ENCODE measurements at regions not wholly inside any gene's neighbourhood (a gene's known extent, or its start where the extent isn't known, plus 50 kb on each side); places are given as distances from the start of the nearest gene placed in this dataset.

DNA sequence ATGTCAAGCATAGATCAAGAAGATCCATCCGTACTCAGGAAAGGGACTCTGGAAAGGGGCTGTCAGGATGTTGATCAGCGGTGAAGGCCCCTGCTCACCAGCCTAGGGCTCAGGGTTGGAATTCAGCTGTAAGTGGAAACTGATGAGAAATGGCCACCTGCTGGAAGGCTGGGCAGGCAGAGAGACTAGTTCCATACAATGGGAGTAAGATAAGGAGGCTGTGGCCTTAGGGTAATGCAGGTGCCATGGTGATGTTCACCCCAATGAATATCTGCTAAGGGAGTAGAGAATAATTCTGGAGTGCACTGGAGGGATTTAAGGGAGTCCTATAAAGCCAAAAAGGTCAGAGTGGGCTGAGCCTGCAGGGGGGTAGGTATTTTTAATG, 256.6 kb downstream of the CYRIA start:
- DNase-seq = no peak

DNA sequence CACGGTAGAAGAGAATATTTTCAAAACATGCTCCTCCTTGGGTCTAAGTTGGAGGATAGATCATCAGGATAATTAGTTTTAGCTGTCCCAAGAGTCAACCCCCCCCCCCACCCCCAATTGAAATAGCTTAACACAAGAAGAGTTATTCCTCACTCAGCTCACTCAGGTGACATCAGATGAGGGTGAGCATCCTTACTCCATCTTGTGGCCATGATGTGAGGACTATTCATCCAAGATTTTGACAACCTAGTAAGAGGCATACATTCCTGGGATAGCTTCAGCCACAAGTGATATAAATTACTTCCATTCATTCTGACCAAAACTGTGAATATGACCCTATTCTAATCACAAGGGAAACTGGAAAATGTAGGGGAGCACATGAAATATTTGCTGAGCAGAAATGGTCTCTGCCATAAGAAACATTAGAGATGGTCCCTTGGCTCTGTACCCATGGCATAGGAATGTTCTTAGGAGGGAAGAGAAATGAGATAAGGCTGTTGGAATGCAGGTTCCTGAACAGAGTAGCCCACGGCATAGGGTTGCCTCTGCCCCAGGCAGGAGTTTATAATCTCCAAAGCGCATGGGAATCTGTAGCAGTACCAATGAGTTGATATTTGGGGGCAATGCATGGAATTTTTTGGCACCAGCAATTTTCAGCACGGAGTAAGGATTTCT, 257.2 kb downstream of the CYRIA start:
- no peak for DNase-seq

DNA sequence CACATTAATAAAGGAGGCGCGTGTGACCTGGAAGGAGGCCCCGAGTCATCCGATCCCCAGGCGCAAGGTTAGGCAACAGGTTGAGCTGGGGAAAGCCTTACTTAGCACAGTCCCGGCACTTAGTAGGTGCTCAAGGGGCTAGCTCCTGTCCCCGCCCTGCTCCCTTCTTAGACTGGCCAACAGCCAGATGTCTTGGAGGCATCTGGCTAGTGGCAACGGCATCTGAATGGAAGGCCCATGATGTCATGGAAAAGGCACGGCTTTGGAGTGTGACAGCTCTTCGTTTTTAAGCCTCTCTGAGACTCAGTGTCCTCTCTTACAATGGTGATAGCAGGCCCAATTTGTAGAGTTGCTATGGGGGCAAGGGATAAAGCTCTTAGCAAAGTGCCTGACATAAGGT, 258.3 kb downstream of the CYRIA start:
- DNase-seq = no peak

DNA sequence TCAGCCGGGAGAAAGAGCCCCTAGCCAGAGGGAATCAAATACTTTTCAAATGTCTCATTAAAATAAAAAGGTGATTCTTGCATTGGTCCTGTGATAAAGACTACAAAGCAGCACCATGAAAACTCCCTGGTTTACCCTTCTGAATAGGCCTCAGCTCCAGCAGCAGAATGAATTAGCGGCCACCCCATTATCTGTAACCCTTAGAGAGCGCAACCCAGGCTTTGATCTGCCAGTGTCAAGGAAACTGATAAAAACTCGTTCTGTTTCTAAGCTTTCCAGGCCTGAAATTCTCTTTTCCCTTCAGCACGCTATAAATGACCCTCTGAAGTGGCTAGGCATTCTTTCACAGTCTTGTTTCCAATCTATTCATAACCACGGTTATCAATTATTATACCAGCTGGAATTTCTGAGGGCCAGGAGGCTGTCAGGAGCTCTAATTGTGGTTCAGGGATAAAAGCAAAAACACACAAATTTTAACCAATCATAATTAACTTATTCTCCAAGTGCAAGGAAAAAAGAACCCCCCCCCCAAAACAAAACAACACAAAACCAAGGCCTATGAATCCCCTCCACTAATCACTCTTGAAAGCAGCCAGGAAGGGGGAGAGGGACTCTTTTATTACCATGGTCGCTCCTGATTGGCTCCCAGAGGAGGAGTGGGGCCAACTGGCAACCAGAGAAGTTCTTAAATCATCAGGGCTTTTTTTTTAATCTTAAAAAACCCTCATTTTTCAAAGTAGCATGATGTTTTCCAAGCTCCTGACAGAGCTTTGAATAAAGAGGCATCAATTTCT, 258.9 kb downstream of the CYRIA start:
- DNase-seq = no peak

DNA sequence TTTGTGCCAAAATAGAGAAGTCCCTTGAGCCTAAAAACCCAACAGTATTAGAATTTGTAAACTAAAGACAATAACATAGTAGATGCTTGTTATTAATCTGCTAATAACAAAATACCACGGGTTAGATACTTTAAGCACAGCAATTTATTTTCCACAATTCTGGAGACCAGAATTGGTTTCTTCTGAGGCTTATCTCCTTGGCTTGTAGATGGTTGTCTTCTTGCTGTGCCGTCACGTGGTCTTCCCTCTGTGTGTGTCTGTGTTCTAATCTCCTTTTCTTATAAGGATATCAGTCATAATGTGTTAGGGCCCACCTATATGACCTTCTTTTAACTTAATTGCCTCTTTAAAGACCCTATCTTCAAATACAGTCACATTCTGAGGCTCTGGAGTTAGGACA, 260.1 kb downstream of the CYRIA start:
- peak; percentile 17 for DNase-seq

DNA sequence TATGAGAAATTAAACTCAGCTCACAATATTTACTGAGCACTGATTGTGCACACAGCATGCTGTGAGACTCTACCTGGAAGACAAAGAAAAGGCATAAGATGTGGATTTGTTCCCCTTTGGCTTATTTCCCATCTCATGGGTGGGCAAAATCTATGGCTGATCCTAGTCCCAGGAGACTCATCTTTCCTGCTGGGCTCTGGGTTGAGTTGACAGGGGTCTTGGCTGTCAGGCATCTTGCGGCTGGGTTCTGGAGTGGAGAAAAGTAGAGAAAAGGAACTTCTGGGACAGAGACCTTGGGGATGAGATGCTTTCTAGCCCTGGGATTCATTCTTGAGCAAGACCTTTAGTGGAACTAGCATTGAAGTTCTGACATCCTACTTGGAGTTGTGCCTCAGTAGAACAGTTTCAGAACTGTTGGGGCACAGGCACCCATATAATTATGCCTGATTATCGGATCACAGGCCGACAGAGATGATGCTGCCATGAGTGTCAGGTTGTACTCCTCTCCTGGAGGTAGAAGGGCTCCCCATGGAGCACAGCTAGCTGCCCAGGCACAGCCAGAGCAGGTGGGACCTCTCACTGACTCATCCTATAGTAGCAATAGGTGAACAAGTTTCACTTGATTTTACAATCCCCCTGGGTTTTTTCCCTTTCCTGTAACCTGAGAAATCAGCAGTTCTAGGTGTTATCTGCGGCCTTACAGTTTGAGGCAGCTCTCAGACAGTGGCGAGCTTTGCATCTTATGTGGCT, 260.9 kb downstream of the CYRIA start:
- no peak for DNase-seq

DNA sequence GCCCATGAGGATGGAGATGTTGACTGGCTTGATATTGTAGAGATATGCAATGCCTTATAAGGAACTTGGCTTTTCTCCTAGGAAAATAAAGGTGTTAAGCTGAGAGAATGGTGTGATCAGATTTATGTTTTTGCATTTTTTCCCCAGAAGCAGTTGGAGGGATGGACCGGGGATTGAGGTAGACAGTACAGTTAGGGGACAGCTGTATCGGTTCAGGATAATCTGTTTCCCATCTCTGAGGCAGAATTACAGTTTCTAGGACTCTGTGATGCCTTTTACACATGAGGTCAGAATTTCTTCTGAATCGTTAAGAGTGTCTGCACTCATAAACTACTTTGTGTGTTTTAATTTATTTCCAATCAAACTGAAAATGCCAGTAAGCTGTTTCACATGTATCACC, 261.5 kb downstream of the CYRIA start:
- no peak for DNase-seq

DNA sequence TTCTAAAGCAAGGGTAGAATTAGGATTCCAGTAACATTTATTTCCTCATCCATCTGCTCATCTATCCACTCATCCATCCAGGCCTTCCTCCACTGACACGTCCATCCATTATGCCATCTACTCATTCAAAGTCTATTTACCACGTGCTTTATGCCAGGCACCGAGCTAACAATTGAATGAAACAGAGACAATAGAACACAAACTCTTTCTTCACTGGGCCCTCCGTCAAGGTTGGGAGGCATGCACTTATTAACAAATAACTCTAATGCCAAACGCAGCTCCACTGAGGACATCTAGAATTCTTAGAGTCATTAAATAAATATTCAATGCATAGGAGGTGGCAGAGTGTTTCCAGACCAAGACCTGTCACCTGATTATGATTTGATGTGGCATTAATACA, 262.7 kb downstream of the CYRIA start:
- no peak for DNase-seq

DNA sequence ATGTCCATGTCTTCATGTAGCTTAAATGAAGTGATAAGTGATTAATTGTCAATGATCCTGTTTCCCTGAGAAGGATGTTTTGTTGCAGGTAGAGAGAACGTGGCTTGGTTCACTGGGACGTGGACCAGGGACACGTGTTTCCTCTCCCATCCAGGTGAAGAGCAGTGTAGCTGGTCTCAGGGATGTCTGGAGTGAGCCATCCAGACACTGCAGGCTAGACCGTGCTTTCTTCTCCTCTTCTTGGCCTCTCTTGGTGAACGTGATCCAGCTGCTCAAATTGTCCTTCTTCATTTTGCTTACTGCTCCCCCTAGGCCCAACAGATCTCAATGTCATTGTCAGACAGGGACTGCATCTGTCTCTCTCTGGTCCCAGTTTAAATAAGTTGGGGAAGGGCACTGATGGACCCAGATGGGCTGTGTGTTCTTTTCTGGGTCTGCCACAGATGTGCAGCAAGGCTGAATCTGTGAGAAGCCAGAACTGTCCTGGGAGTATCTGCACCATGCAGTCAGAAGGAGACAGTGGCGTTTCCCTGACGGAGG, 263.8 kb downstream of the CYRIA start:
- no peak for DNase-seq

DNA sequence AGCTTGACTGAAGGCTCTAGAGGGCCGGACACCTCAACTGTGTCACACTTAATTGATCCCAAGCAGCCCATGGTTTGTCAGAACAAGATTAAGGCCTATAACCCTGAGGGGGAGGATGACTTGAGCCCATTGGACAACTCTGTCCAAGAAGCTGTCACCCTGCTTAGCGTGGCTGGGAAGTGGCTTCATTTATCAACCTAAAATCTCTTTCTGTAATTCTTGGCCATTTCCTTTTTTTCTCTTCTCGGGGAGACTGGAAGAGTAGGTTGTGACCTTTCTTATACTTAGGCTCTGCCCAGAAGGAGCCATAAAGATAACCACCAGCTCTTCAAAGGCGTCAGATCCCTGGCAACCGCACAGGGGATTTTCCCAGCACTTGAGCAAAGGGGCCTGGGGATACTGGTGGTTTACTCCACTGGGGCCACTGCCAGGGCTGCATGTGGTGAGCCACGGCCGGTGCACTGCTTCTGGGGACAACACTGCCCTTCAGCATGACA, 265.5 kb downstream of the CYRIA start:
- peak; percentile 93 for DNase-seq

DNA sequence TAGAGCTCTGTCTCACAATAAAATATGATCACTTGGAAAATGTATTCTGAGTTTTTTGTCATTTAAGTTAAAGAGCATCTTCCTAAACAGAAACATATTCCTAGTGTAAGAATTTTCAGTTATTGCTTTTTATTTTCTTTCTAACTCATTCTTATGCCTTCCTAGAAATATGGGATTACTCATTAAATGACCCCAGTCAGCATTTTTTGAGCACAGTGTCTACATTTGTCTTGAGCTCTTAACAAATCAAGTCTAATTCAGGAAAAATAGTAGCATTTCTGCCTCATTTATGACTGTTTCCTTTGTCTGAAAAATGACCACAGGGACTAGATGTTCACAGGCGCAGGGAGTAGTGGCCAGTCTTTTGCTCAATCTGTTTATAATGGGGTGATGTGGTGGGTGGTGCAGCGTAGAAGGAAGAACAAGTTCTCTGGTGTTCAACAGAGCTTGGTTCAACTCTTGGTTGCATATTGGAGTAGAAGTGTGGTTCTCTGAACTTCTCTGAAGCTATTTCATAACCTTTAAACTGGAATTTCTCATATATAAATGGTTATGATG, 267.1 kb downstream of the CYRIA start:
- no peak for DNase-seq

DNA sequence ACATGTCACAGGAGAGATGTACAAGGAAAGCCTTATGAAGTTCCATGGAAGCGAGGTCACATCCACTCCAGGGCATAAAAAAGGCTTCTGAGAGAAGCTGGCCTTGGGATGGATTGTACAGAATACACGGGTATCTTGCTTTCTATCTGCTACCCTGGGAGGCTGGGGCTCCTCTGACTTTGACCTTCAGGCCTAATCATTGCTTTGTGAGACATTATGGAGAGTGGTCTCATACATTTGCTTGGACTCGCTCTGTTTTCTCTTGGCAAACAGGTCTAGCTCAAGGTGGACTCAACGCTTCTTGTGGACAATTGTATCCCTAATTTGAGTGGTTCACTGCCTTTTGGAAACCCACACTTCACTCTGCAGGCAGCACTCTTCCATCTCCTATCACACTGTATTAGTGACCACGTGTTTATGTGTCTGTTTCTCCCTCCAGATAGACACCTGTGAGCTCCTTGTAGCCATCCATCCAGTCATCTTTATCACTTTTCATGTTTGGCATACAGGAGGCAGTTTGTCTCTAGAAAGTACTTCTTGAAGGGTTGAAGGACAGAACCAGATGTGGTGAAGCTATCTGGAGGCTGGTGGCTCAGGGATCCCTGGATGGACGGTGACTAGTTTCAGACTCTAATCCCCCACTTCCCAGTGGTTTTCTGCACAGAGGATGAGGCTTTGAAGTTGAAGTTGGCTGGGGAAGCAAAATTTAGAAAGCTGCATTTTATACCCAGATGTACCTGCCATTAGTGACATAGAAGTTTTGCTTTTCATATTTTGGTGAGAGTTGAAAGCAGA, 267.8 kb downstream of the CYRIA start:
- DNase-seq = no peak

DNA sequence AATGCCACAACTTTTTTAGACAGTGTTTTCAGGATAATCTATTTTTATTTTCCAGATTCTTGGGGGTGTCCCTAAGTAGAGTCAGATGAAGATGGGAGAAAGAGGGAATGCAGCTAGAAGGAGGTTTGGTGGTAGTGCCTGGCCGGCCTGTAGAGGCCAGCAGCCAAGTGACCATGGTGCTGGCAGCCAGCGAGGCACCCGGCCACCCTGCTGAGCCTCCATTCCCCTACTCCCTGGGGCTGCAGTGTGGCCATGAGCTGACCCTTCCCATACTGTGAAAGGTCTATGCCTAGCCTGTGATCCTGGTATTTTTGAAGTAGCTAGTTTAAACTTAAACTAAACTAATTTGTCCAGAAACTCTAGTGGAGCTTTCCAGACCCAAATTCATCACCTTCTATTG, 268.6 kb downstream of the CYRIA start:
- DNase-seq = no peak

DNA sequence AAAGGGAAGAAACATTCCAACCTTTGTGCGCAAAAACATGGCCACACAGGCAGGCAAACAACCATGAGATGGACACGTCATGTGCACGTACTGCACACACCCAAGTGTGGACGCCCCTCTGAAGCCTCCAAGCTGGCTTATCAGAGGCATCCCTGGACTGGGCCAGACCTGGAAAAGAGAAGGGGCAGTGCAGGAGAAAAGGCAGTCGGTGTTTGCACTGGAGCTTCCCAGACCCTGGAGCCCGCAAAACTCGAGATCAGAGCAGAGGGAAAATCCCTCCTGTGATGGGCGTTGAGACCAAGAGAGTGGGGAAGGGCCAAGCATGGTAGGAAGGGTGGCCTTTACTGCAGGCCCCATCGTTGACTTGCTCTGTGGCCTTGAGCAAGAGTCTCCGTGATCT, 269.5 kb downstream of the CYRIA start:
- DNase-seq = no peak

DNA sequence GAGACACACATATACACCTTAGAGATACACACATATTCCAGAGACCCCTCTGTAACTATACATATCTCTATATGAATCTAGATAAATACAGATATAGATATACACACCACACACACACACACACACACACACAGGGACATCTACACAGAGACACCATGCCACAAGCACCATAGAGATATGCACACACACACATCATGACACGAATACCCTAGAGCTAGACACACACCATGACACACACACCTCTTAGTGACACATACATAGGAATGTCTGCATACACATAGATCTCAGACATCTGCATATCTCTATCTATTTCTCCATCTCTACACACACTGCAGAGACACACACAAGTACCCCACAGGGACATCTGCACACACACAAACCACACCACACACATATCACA, 270.0 kb downstream of the CYRIA start:
- DNase-seq = no peak

DNA sequence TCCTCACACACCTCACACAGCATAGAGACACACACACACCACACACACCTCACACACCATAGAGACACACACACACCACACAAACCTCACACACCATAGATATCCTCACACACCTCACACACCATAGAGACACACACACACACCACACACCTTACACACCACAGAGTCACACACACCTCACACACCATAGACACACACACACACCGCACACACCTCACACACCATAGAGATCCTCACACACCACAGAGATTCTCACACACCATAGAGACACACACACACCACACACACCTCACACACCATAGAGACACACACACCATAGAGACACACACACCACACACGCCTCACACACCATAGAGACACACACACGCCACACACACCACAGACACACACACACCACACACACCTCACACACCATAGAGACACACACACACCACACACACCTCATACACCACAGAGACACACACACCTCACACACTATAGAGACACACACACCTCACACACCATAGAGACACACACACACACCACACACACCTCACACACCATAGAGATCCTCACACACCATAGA, 270.6 kb downstream of the CYRIA start:
- DNase-seq = no peak

DNA sequence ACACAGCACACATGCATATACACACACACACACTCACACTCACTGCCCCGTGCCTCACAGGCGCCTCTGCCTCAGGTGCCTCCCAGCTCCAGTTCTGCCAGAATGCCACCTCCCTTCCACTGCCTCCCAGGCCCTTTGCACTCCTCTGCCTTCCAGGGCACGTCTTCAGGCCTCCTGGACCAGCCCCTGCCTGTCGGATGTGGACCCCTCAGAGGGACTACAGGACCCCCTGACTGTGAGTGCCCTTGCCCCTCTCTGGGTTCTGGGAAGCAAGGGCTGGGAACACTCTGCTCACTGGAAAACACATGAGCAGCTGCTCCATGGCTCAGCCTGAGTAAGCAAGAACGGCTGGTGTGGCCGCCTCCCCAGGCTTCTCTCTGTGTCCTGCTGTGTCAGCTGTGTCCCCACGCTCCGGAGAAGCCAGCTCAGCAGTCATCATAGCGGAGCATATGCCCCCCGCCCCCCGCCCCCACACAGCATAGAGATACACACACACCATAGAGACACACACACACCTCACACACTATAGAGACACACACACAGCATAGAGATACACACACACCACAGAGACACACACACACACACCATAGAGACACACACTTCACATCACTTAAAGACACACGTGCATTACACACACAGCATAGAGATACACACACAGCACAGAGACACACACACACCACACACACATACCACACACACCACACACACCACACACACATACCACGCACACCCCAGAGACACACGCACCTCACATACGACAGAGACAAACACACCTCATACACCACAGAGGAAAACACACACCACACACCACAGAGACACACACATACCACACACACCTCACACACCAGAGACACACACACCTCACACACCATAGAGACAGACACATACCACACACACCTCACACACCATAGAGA, 271.3 kb downstream of the CYRIA start:
- DNase-seq = no peak

DNA sequence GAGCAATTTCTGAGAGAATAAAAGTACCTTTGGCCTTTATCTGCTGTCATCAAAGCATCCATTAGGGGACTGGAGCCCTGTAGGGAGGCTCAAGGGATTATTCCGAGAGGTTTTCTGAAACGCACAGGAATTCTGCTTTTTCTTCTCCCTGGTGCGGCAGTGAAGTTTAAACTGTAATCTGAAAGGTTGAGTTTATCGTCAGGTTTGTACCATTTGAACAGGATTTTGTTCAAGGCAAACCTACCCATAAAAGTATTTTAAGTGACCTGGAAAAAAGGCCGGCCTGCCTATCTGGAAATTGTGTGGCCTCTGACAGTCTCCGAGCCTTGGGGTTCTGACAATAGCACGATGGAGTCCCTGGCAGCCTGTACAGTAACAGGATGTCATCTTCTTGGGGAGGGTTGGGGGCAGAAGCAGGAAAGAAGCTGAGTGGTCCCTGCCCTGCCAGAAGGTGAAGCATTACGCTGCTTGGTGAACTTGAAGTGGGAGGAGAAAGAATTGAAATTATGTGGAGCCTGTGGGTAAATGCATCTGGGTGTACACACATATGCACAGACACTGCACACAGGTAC, 272.0 kb downstream of the CYRIA start:
- DNase-seq = no peak

DNA sequence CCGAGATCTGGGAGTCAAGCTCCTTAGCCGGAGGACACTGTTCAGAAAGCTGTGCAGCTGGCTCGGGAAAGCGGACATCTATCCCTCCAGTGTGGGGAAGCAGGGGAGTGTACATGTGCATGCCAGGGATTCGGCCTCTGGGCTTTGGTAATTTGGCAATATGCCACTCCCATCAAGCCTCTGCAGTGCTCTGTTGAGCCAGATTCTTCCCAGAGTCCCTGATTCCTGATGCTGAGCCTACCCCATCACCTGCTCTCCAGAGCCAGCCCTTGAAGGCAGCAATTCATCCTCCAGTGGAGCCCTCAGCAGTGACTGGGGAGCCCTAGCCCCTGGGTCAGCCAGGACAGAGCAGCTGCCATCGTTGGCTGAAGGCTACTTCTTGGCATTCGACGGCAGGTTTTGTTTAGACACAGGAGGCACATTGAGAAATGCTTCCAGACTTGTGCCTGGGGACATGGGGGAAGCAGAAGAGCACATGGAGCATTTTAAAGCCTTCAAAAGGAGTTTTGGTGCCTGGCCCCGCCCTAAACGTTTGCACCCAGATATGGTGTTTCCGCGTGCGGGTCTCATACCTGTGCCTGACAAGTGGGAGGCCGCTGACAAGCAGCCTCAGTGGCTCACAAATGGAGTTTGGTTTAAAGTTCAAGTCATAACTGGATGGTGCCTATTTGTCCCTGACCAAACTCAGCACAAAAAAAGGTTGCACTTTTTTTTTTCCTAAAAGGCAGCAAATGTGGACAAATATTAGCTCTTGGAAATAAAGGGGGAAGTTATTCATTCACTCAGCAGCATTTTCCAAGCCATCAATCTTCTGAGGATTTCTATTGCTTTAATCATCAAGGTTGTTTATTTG, 272.8 kb downstream of the CYRIA start:
- DNase-seq = no peak

DNA sequence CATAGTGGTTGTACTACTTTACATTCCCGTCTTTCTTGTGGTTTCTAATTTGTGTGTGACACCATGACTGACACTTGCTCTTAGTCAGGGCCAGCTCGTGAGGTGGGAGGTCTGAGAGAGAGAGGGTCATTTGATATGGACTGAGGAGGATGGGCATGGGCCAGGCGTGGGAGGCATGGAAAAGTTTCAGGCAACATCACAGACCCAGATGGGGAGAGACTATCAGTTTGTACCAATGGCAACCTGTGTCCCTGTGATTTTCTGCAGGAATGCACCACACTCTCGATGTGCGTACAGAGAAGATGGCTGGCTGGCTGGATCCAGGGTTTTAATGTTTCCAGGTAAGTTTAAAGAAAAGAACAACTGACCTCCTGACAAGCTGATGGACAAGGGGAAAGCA, 273.6 kb downstream of the CYRIA start:
- DNase-seq = no peak

Measured in OCI-M1 (cell line).